ENCODE measurements at regions not wholly inside any gene's neighbourhood (a gene's known extent, or its start where the extent isn't known, plus 50 kb on each side); places are given as distances from the start of the nearest gene placed in this dataset.
"Not testable (repeated sequence)": the region's sequence is repeated elsewhere in the genome, so short reads cannot be mapped to it uniquely, and the experiment has no call there.

- DNase-seq: no peak
These were observed 136.2 kb upstream of the ATP5MC3 start for GRCh38 chr2:175317751-175318150.

- DNase-seq: no peak
These were observed 130.6 kb upstream of the ATP5MC3 start for GRCh38 chr2:175312137-175312536.

- no peak for DNase-seq
These were observed 129.4 kb upstream of the ATP5MC3 start for GRCh38 chr2:175310813-175311504.

GRCh38 chr2:175309799-175310198, 128.3 kb upstream of the ATP5MC3 start:
- DNase-seq: peak in 2 of 3 donors; percentile 7 to 32

- no peak for DNase-seq
These were observed 126.5 kb upstream of the ATP5MC3 start for GRCh38 chr2:175308005-175308404.

- no peak for DNase-seq
These were observed 123.0 kb upstream of the ATP5MC3 start for GRCh38 chr2:175304541-175304940.

- no peak for DNase-seq
These were observed 112.3 kb upstream of the ATP5MC3 start for GRCh38 chr2:175293776-175294175.

GRCh38 chr2:175293195-175293594, 111.7 kb upstream of the ATP5MC3 start:
- DNase-seq: no peak

- DNase-seq: no peak
These were observed 101.4 kb upstream of the ATP5MC3 start for GRCh38 chr2:175282886-175283285.

GRCh38 chr2:175282300-175282699, 100.8 kb upstream of the ATP5MC3 start:
- peak; percentile 18 to 54 (median 43) for DNase-seq

GRCh38 chr2:175277772-175278171, 96.3 kb upstream of the ATP5MC3 start:
- DNase-seq: no peak

- no peak for DNase-seq
These were observed 94.0 kb upstream of the ATP5MC3 start for GRCh38 chr2:175275539-175275938.

GRCh38 chr2:175259164-175259563, 77.7 kb upstream of the ATP5MC3 start:
- no peak for DNase-seq

- no peak for DNase-seq
These were observed 75.5 kb upstream of the ATP5MC3 start for GRCh38 chr2:175256806-175257585.

GRCh38 chr2:175256391-175256790, 74.9 kb upstream of the ATP5MC3 start:
- DNase-seq: not testable (repeated sequence)

- DNase-seq: no peak
These were observed 72.4 kb upstream of the ATP5MC3 start for GRCh38 chr2:175253871-175254270.

GRCh38 chr2:175251425-175252041, 70.0 kb upstream of the ATP5MC3 start:
- peak; percentile 54 to 62 (median 60) for DNase-seq

GRCh38 chr2:175247159-175247558, 65.6 kb upstream of the ATP5MC3 start:
- no peak for DNase-seq

GRCh38 chr2:175244697-175245096, 63.2 kb upstream of the ATP5MC3 start:
- no peak for DNase-seq

- no peak for DNase-seq
These were observed 60.2 kb upstream of the ATP5MC3 start for GRCh38 chr2:175241691-175242090.

- peak in 2 of 3 donors; percentile 9 to 21 for DNase-seq
These were observed 58.5 kb upstream of the ATP5MC3 start for GRCh38 chr2:175240033-175240432.

- peak; percentile 7 to 25 (median 19) for DNase-seq
These were observed 55.4 kb upstream of the ATP5MC3 start for GRCh38 chr2:175236930-175237329.

- DNase-seq: no peak
These were observed 53.1 kb upstream of the ATP5MC3 start for GRCh38 chr2:175234650-175235049.

- DNase-seq: no peak
These were observed 52.6 kb upstream of the ATP5MC3 start for GRCh38 chr2:175234153-175234552.

Measured in suppressor macrophage treated with lipopolysaccharide for 1 hour (primary cell).